HG02852 (cell line): ENCODE measurements at regions not wholly inside any gene's neighbourhood (a gene's known extent, or its start where the extent isn't known, plus 50 kb on each side); places are given as distances from the start of the nearest gene placed in this dataset.
"Not testable (repeated sequence)": the region's sequence is repeated elsewhere in the genome, so short reads cannot be mapped to it uniquely, and the experiment has no call there.

Experiments
- ATAC-seq: cut with Tn5 transposase; IDR thresholded peaks from one replicate; pipeline ENCODE4 v1.9.1; 2021; ENCODE audit warnings: mild to moderate bottlenecking, moderate library complexity; ENCODE audit not compliant: unreplicated experiment

- not testable (repeated sequence) for ATAC-seq
Observed at GRCh38 chr12:17116538-17116937, 510.6 kb upstream of the LMO3 start.

GRCh38 chr12:17110316-17110715, 504.4 kb upstream of the LMO3 start:
- no peak for ATAC-seq

- ATAC-seq = no peak
Observed at GRCh38 chr12:17108877-17109541, 503.0 kb upstream of the LMO3 start.

GRCh38 chr12:17104801-17105200, 498.8 kb upstream of the LMO3 start:
- no peak for ATAC-seq

GRCh38 chr12:17097674-17098073, 491.7 kb upstream of the LMO3 start:
- ATAC-seq = no peak

GRCh38 chr12:17084831-17085230, 478.9 kb upstream of the LMO3 start:
- ATAC-seq = no peak

GRCh38 chr12:17079251-17079909, 473.4 kb upstream of the LMO3 start:
- ATAC-seq = no peak

GRCh38 chr12:17077594-17077993, 471.6 kb upstream of the LMO3 start:
- no peak for ATAC-seq

- no peak for ATAC-seq
Observed at GRCh38 chr12:17076811-17077210, 470.8 kb upstream of the LMO3 start.

- no peak for ATAC-seq
Observed at GRCh38 chr12:17076028-17076744, 470.2 kb upstream of the LMO3 start.

- no peak for ATAC-seq
Observed at GRCh38 chr12:17064834-17065233, 458.9 kb upstream of the LMO3 start.

GRCh38 chr12:17062267-17063036, 456.5 kb upstream of the LMO3 start:
- ATAC-seq = no peak

GRCh38 chr12:17060260-17060659, 454.3 kb upstream of the LMO3 start:
- ATAC-seq = no peak

GRCh38 chr12:17056546-17056945, 450.6 kb upstream of the LMO3 start:
- ATAC-seq = no peak

- no peak for ATAC-seq
Observed at GRCh38 chr12:17038923-17039322, 433.0 kb upstream of the LMO3 start.

- ATAC-seq = no peak
Observed at GRCh38 chr12:17035372-17035771, 429.4 kb upstream of the LMO3 start.

GRCh38 chr12:17030338-17030737, 424.4 kb upstream of the LMO3 start:
- no peak for ATAC-seq

- ATAC-seq = no peak
Observed at GRCh38 chr12:17028348-17028747, 422.4 kb upstream of the LMO3 start.

- ATAC-seq = not testable (repeated sequence)
Observed at GRCh38 chr12:17025424-17025823, 419.5 kb upstream of the LMO3 start.

- no peak for ATAC-seq
Observed at GRCh38 chr12:17020765-17021164, 414.8 kb upstream of the LMO3 start.

- no peak for ATAC-seq
Observed at GRCh38 chr12:17017402-17017801, 411.4 kb upstream of the LMO3 start.
